G401 (cell line): ENCODE measurements at regions not wholly inside any gene's neighbourhood (a gene's known extent, or its start where the extent isn't known, plus 50 kb on each side); places are given as distances from the start of the nearest gene placed in this dataset.
A peak's percentile ranks its signal among the peaks of the same experiment; 100 is the strongest.

Experiments used
- DNase-seq: peaks from one replicate; pipeline ENCODE4 v3.0.0-alpha.2; 2015; ENCODE audit warnings: low spot score
- in situ Hi-C: cut with HindIII; loops from 2 replicates; pipeline ENCODE4 v1.10.0; 2016; ENCODE audit warnings: low sequenced_read_pairs, mixed read lengths

GRCh38 chr5:145708169-145708568 is 127.0 kb downstream of the PRELID2 start:
- in situ Hi-C loops, result no loop called here
- no peak for DNase-seq

- DNase-seq, result no peak
- in situ Hi-C loops, result no loop called here
Observed at GRCh38 chr5:145704724-145705123, 130.4 kb downstream of the PRELID2 start.

- in situ Hi-C loops, result no loop called here
- no peak for DNase-seq
Observed at GRCh38 chr5:145703856-145704255, 131.3 kb downstream of the PRELID2 start.

- no peak for DNase-seq
- in situ Hi-C loops, result no loop called here
Observed at GRCh38 chr5:145701404-145701803, 133.7 kb downstream of the PRELID2 start.

- DNase-seq, result no peak
- in situ Hi-C loops, result loop anchor here (25.0 kb wide), 1 partner anchor 362 kb away; no protein-coding TSS in a partner anchor
Observed at GRCh38 chr5:145699846-145700245, 135.3 kb downstream of the PRELID2 start.

GRCh38 chr5:145697251-145697990 is 137.7 kb downstream of the PRELID2 start:
- DNase-seq, result no peak
- in situ Hi-C loops, result loop anchor here (25.0 kb wide), 1 partner anchor 365 kb away; no protein-coding TSS in a partner anchor

- DNase-seq, result no peak
- in situ Hi-C loops, result loop anchor here (25.0 kb wide), 1 partner anchor 373 kb away; no protein-coding TSS in a partner anchor
Observed at GRCh38 chr5:145689235-145689634, 145.9 kb downstream of the PRELID2 start.

- in situ Hi-C loops, result loop anchor here (25.0 kb wide), 1 partner anchor 374 kb away; no protein-coding TSS in a partner anchor
- DNase-seq, result no peak
Observed at GRCh38 chr5:145687943-145688342, 147.2 kb downstream of the PRELID2 start.

GRCh38 chr5:145685417-145685816 is 149.7 kb downstream of the PRELID2 start:
- DNase-seq, result no peak
- in situ Hi-C loops, result loop anchor here (25.0 kb wide), 1 partner anchor 377 kb away; no protein-coding TSS in a partner anchor

GRCh38 chr5:145683431-145683830 is 151.7 kb downstream of the PRELID2 start:
- in situ Hi-C loops, result loop anchor here (25.0 kb wide), 1 partner anchor 379 kb away; no protein-coding TSS in a partner anchor
- no peak for DNase-seq

- in situ Hi-C loops, result loop anchor here (25.0 kb wide), 1 partner anchor 380 kb away; no protein-coding TSS in a partner anchor
- DNase-seq, result no peak
Observed at GRCh38 chr5:145682197-145682899, 152.8 kb downstream of the PRELID2 start.

GRCh38 chr5:145681686-145682085 is 153.5 kb downstream of the PRELID2 start:
- in situ Hi-C loops, result loop anchor here (25.0 kb wide), 1 partner anchor 381 kb away; no protein-coding TSS in a partner anchor
- DNase-seq, result peak; percentile 25

GRCh38 chr5:145681216-145681615 is 153.9 kb downstream of the PRELID2 start:
- no peak for DNase-seq
- in situ Hi-C loops, result loop anchor here (25.0 kb wide), 1 partner anchor 381 kb away; no protein-coding TSS in a partner anchor

- in situ Hi-C loops, result loop anchor here (25.0 kb wide), 1 partner anchor 382 kb away; no protein-coding TSS in a partner anchor
- DNase-seq, result no peak
Observed at GRCh38 chr5:145680767-145681166, 154.4 kb downstream of the PRELID2 start.

GRCh38 chr5:145680169-145680568 is 155.0 kb downstream of the PRELID2 start:
- in situ Hi-C loops, result loop anchor here (25.0 kb wide), 1 partner anchor 382 kb away; no protein-coding TSS in a partner anchor
- DNase-seq, result no peak

GRCh38 chr5:145678255-145678654 is 156.9 kb downstream of the PRELID2 start:
- no peak for DNase-seq
- in situ Hi-C loops, result loop anchor here (25.0 kb wide), 1 partner anchor 384 kb away; no protein-coding TSS in a partner anchor

GRCh38 chr5:145673786-145674185 is 161.4 kb downstream of the PRELID2 start:
- in situ Hi-C loops, result no loop called here
- DNase-seq, result no peak

- no peak for DNase-seq
- in situ Hi-C loops, result no loop called here
Observed at GRCh38 chr5:145668714-145669113, 166.4 kb downstream of the PRELID2 start.

GRCh38 chr5:145667742-145668141 is 167.4 kb downstream of the PRELID2 start:
- no peak for DNase-seq
- in situ Hi-C loops, result no loop called here

- in situ Hi-C loops, result no loop called here
Observed at GRCh38 chr5:145666591-145666990, 168.6 kb downstream of the PRELID2 start.

More at GRCh38 chr5:145666591-145666990, 168.6 kb downstream of the PRELID2 start:
- no peak for DNase-seq
